ENCODE measurements at regions not wholly inside any gene's neighbourhood (a gene's known extent, or its start where the extent isn't known, plus 50 kb on each side); places are given as distances from the start of the nearest gene placed in this dataset.

DNA sequence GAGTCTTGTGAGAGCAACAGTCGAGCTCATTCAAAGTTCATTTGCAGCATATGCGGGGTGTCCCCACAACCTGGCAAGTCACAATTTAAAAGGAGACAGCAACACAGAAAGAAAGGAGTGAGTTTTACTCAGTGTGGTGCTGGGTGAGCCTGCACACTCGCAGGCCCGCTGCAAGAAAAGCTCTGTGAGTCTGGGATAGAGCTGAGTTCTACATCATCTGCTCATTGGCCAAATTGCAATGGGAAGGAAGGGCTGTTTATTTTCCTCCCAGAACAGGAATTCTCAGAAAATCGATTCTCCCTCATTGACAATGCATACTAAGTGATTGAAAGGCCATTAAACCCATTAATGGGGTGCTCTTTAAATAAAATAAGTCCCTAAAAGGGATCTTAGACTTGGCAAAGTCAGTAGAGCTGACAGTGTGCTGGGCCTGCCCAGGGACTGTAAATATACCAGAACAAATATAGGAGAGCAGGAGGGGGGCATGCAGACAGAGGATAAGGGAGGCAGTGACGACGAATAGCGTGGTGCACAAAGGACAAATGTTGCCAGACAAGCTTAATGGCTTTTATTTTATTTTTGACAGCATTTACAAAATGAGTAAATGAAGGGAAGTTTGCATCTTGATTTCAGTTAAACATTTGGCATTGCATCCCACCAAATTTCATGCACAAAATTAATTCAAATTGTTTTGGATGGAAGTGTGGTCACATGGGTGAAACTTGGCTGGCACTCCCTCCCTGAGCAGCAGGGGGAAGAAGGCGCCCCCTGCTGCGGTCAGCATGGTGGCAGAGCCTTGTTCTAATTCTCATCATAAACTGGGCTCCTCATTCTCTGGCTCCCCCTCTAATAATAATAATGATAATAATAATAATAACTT, 215.7 kb downstream of the SNX10 start:
- no peaks in the 10 kb centered on the region for H3K9me3 ChIP-seq
- no peaks in the 10 kb centered on the region for H3K36me3 ChIP-seq
- H3K4me1 ChIP-seq = peaks cover 0 to 11% (median 0%) of the 10 kb centered on the region in 4 donors
- WGBS, 5 donors = 40 to 62% (median 44%) methylated on average over 10 of the region's 10 CpGs
- TF ChIP-seq POLR2A (IDR thresholded peaks at IDR 0.05) (no peak), EP300 (IDR thresholded peaks at IDR 0.05) (no peak), POLR2AphosphoS5 (IDR thresholded peaks at IDR 0.05) (no peak)
- TF ChIP-seq, protein P1, sequence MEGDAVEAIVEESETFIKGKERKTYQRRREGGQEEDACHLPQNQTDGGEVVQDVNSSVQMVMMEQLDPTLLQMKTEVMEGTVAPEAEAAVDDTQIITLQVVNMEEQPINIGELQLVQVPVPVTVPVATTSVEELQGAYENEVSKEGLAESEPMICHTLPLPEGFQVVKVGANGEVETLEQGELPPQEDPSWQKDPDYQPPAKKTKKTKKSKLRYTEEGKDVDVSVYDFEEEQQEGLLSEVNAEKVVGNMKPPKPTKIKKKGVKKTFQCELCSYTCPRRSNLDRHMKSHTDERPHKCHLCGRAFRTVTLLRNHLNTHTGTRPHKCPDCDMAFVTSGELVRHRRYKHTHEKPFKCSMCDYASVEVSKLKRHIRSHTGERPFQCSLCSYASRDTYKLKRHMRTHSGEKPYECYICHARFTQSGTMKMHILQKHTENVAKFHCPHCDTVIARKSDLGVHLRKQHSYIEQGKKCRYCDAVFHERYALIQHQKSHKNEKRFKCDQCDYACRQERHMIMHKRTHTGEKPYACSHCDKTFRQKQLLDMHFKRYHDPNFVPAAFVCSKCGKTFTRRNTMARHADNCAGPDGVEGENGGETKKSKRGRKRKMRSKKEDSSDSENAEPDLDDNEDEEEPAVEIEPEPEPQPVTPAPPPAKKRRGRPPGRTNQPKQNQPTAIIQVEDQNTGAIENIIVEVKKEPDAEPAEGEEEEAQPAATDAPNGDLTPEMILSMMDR (IDR thresholded peaks at IDR 0.05) = no peak
- DNase-seq = no peak
- intact Hi-C loops (cut with DNase I; ENCODE audit: low total_unique reads) = no loop called here
- no peaks in the 10 kb centered on the region for H3K27me3 ChIP-seq
- no peak overlapping the region for H3K4me3 ChIP-seq
- no peak overlapping the region for H3K27ac ChIP-seq

DNA sequence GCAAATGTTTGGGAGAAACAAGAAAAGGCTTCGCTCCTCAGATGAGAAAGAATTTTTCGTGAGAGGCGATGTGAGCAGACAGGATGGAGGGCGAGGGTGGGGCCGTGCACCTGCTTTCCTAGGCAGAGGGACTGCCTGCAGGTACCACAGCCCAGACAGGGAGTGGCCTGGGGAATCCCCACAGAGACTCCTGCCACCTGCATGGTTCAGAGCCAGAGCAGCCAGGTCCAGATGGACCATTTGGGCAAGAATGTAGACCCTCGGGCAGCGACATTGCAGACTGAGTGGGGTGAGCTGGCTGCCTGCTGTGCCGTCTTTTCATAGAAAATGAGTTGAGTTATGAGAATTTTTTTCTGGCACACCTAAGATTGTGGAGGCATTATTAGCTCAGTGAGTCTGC, 216.8 kb downstream of the SNX10 start:
- no peaks in the 10 kb centered on the region for H3K9me3 ChIP-seq
- DNase-seq = no peak
- no peaks in the 10 kb centered on the region for H3K27me3 ChIP-seq
- TF ChIP-seq, protein P1 (IDR thresholded peaks at IDR 0.05) = no peak
- TF ChIP-seq EP300 (IDR thresholded peaks at IDR 0.05) (no peak), POLR2AphosphoS5 (IDR thresholded peaks at IDR 0.05) (no peak), POLR2A (IDR thresholded peaks at IDR 0.05) (no peak)
- no peaks in the 10 kb centered on the region for H3K36me3 ChIP-seq
- H3K27ac ChIP-seq = no peak overlapping the region
- WGBS, 5 donors = 58 to 76% (median 64%) methylated on average over 8 of the region's 8 CpGs
- intact Hi-C loops (cut with DNase I; ENCODE audit: low total_unique reads) = no loop called here
- H3K4me1 ChIP-seq = peaks cover 0 to 11% (median 0%) of the 10 kb centered on the region in 4 donors
- no peak overlapping the region for H3K4me3 ChIP-seq

DNA sequence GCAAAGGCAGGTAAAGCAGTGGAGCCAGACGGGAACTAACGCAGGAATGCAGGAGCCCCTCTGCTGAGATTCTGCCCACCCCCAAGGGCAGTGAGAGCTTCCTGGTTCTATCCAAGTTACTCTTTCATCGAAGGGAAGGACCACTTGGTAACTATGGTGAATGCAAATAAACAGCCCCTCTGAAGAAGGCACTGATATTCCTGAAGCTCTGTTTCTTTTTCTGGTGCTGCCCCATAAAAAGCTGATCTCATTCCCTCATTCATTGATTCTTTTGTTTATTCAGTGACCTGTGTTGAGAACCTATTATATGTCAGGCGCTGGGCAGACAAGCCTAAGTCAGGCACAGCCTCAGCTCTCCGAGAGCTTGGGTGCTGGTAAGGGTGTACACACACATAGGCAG, 217.3 kb downstream of the SNX10 start:
- H3K9me3 ChIP-seq = no peaks in the 10 kb centered on the region
- TF ChIP-seq POLR2A (IDR thresholded peaks at IDR 0.05) = no peak
- TF ChIP-seq POLR2AphosphoS5 (IDR thresholded peaks at IDR 0.05) = no peak
- TF ChIP-seq EP300 (IDR thresholded peaks at IDR 0.05) = no peak
- TF ChIP-seq, protein P1 (IDR thresholded peaks at IDR 0.05) = no peak
- H3K4me3 ChIP-seq = no peak overlapping the region
- no peaks in the 10 kb centered on the region for H3K36me3 ChIP-seq
- intact Hi-C loops (cut with DNase I; ENCODE audit: low total_unique reads) = no loop called here
- H3K27ac ChIP-seq = no peak overlapping the region
- no peaks in the 10 kb centered on the region for H3K27me3 ChIP-seq
- no peak for DNase-seq
- peaks cover 0 to 11% (median 0%) of the 10 kb centered on the region in 4 donors for H3K4me1 ChIP-seq
- 53 to 79% (median 66%) methylated on average over 5 of the region's 5 CpGs for WGBS, 5 donors

DNA sequence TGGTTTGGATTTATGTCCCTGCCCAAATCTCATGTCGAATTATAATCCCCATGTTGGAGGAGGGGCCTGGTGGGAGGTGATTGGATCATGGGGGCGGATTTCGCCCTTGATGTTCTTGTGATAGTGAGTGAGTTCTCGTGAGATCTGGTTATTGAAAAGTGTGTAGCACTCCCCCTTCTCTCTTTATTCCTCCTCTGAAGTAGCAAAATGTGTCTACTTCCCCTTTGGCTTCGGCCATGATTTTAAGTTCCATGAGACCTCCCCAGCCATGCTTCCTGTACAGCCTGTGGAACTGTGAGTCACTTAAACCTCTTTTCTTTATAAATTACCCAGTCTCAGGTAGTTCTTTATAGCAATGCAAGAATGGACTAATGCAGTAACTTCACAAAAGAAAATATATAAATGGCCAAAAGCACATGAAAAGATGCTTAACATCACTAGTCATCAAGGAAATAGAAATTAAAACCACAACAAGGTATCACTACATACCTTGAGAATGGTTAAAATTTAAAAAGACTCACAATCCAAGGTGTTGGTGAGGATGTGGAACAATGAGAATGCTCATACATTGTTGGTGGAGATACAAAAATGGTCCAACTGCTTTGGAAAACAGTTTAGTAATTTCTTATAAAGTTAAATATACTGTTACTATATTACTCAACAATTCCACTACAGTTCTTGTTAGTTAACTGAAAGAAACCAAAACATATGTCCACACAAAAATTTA, 218.7 kb downstream of the SNX10 start:
- no peak for TF ChIP-seq POLR2A (IDR thresholded peaks at IDR 0.05)
- TF ChIP-seq, protein P1 (IDR thresholded peaks at IDR 0.05) = no peak
- TF ChIP-seq POLR2AphosphoS5 (IDR thresholded peaks at IDR 0.05) = no peak
- TF ChIP-seq EP300 (IDR thresholded peaks at IDR 0.05) = no peak
- no peak for DNase-seq
- Histone ChIP-seq H3K36me3 (no peaks in the 10 kb centered on the region), H3K9me3 (no peaks in the 10 kb centered on the region), H3K4me1 (peaks cover 0 to 19% (median 0%) of the 10 kb centered on the region in 4 donors), H3K4me3 (no peak overlapping the region), H3K27me3 (no peaks in the 10 kb centered on the region), H3K27ac (no peak overlapping the region)
- 87 to 95% (median 92%) methylated on average over 5 of the region's 5 CpGs for WGBS, 5 donors
- intact Hi-C loops (cut with DNase I; ENCODE audit: low total_unique reads) = no loop called here

Measured in stomach (tissue), 8 donors.